ENCODE measurements at regions not wholly inside any gene's neighbourhood (a gene's known extent, or its start where the extent isn't known, plus 50 kb on each side); places are given as distances from the start of the nearest gene placed in this dataset.
A peak's percentile ranks its signal among the peaks of the same experiment; 100 is the strongest.

GRCh38 chr13:85247780-85248179 is 551.4 kb downstream of the SLITRK6 start:
- ATAC-seq (ENCODE audit: low FRiP score) = no peak
- DNase-seq (ENCODE audit: low spot score) = no peak
- no peak for TF ChIP-seq CTCF (IDR thresholded peaks at IDR 0.05)

GRCh38 chr13:85243831-85244230 is 555.4 kb downstream of the SLITRK6 start:
- ATAC-seq (ENCODE audit: low FRiP score) (no peak), DNase-seq (ENCODE audit: low spot score) (no peak)
- TF ChIP-seq CTCF (IDR thresholded peaks at IDR 0.05) = no peak

- DNase-seq (ENCODE audit: low spot score) = no peak
- ATAC-seq (ENCODE audit: low FRiP score) = peak; percentile 57
- TF ChIP-seq CTCF (IDR thresholded peaks at IDR 0.05) = no peak
Measured at GRCh38 chr13:85241060-85241459, 558.2 kb downstream of the SLITRK6 start.

- TF ChIP-seq CTCF (IDR thresholded peaks at IDR 0.05) = no peak
- DNase-seq (ENCODE audit: low spot score) (no peak), ATAC-seq (ENCODE audit: low FRiP score) (no peak)
Measured at GRCh38 chr13:85236413-85236812, 562.8 kb downstream of the SLITRK6 start.

- no peak for ATAC-seq (ENCODE audit: low FRiP score)
- TF ChIP-seq CTCF (IDR thresholded peaks at IDR 0.05) = no peak
- DNase-seq (ENCODE audit: low spot score) = no peak
Measured at GRCh38 chr13:85230691-85231093, 568.5 kb downstream of the SLITRK6 start.

GRCh38 chr13:85228692-85229091 is 570.5 kb downstream of the SLITRK6 start:
- DNase-seq (ENCODE audit: low spot score) = no peak
- ATAC-seq (ENCODE audit: low FRiP score) = no peak
- TF ChIP-seq CTCF (IDR thresholded peaks at IDR 0.05) = no peak

GRCh38 chr13:85223883-85224656 is 575.1 kb downstream of the SLITRK6 start:
- TF ChIP-seq CTCF (IDR thresholded peaks at IDR 0.05) = no peak
- no peak for ATAC-seq (ENCODE audit: low FRiP score)

More at GRCh38 chr13:85223883-85224656, 575.1 kb downstream of the SLITRK6 start:
- DNase-seq (ENCODE audit: low spot score) = no peak

Data from omental fat pad (tissue), 3 donors.